Lung microvascular endothelial cell (primary cell): ENCODE measurements at regions not wholly inside any gene's neighbourhood (a gene's known extent, or its start where the extent isn't known, plus 50 kb on each side); places are given as distances from the start of the nearest gene placed in this dataset.
"Not testable (repeated sequence)": the region's sequence is repeated elsewhere in the genome, so short reads cannot be mapped to it uniquely, and the experiment has no call there.

ENCODE experiments used
- DNase-seq, 2 donors: peaks; one replicate each; pipeline versions ENCODE4 v3.0.0 to v3.0.0-alpha.2; 2010; ENCODE audit warnings: low read depth in 2 of 2

- DNase-seq, result peak; percentile 22 to 45
Observed at GRCh38 chr21:32096411-32096810, 182.4 kb downstream of the MIS18A start.

DNA sequence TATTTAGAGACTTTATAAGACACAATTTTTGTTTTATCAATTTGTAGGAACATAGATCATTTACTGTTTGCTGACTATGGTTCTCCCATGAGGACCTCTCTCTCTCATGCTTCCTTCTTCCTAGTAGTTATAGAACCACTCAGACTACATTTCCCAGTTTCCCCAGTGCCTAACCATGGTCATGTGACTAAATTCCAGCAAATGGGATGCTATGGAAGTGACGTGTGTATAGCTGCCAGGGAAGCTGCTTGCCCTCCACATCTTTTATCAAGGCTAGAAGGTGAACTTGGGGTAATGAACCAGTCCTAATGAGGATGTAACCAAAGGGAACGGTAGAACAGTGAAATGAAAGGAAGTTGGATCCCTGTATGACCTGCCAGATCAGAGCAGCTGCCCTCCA, 184.0 kb downstream of the MIS18A start:
- DNase-seq, result peak; percentile 23 to 28

GRCh38 chr21:32093646-32094462, 185.0 kb downstream of the MIS18A start:
- DNase-seq, result no peak

- DNase-seq, result no peak
Observed at GRCh38 chr21:32090956-32091355, 187.9 kb downstream of the MIS18A start.

DNA sequence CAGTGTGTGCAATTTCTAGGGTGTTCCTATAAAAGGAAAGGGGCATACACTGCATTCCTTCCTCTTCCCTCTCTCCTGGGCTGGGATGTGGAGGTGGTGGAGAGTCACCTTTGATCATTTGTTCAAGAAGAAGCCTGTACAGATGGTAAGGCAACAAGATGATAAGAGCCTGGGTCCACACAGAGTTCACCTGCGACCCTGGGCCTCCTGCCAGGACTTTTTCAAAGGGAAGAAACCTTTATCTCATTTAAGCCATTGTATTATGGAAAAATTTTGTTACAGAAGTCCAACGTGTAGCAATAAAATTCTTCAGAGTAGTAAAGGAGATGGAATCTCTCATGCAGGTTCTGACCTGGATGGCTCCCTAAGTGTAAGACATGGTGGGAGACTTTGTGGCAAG, 189.1 kb downstream of the MIS18A start:
- DNase-seq, result no peak

DNA sequence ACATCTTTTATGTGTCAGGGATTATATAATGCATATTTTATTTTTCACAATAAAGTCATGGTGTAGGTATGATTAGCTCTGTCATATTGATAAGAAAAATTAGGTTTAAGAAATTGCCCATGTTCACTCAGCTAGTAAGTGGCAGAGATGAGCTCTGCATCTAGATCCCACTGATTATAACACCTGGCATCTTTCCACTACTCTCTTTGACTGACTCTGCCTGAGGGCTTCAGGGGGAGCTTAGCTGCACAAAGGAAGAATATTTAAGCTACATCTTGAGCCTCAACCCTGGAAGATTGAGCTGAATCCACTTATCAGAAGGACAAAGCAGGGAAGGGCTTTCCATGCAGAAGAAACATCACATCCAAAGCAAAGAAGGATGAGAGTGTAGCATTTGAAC, 190.4 kb downstream of the MIS18A start:
- no peak for DNase-seq

DNA sequence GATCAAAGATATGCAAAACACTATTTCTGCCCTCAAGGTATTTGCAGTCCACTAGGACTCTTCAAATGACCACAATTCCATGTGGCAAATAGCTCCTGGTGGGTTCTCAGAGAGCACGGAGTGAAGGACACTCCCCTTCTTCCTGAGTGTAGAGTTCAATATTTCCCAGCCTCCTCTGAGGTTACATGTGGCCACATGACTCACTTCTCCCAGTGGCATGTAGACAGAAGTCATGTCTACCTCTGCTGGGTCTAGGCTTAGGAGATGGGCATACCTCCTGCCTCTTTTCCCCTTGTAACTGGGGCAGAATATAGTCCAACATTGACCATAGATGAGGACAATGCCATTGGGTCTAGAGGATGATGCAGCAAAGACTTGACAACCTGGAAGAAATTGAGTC, 191.4 kb downstream of the MIS18A start:
- no peak for DNase-seq

- peak in 1 of 2 donors; percentile 54 for DNase-seq
Observed at GRCh38 chr21:32083197-32083596, 195.7 kb downstream of the MIS18A start.

DNA sequence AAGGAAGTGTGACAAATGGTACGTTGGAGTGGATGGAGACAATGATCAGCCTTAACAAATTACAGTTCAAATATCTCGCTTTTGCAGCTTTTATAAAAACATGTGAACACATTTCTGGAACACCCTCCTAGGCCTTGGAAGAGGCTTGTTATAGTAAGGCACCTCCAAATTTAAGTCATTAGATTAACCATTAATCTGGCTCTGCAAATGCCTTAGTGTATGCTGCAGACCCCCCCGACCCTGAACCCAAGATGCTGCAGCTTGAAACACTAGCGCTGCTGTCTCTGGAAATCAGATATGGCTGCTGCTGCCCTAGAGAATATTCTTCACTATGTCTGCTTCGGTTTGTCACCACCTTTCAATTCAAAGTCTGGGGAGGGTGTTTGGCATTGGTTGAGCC, 196.4 kb downstream of the MIS18A start:
- DNase-seq, result no peak

DNA sequence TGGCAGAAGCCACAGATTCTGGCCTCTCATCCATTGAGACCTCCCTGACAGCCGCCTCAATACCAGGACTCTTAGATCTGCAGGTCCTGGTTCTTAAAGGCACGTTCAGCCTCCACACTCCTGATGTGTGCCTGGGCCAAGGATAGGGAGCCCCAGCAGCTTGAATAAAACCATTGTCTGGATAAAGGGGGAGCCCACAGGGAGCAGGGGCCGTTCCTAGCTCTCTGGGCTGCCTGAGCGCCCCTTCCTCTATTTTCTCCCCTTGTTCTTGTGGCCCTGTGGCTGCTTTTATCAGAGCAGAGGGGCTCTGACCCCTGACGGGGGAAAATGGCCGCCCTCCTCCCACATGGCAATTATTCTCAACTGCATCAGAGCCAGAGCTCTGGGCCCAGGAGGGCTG, 200.8 kb downstream of the HUNK start:
- DNase-seq, result no peak

DNA sequence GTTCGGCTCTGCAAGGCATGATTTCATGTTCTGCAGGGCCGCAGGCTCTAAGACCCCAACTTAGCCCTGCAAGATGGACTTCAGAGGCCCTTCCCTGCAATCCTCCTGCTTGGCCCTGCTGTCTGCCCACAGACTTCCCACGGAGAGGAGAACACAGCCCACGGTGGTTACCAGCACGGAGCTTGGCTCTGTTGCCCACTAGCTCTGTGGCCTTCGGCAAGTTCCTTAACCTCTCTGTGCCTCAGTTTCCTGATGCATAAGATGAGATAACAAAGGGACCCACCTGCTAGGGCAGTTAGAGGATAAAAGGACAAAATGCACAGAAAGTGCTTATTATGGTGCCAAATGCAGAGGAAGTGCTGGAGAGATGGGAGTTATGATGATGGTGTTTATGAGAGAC, 200.4 kb downstream of the HUNK start:
- DNase-seq, result no peak

DNA sequence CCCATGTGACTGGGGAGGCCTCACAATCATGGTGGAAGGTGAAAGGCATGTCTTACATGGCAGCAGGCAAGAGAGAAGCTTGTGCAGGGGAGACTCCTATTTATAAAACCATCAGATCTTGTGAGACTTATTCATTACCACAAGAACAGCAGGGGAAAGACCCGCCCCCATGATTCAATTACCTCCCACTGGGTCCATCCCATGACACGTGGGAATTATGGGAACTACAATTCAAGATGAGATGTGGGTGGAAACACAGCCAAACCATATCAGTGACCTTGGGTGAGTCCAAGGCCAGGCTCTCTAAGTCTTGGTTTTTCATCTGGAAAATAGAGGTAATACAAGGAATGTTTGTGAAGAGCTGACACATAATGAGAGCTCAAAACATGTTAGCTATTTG, 198.8 kb downstream of the HUNK start:
- not testable (repeated sequence) for DNase-seq

DNA sequence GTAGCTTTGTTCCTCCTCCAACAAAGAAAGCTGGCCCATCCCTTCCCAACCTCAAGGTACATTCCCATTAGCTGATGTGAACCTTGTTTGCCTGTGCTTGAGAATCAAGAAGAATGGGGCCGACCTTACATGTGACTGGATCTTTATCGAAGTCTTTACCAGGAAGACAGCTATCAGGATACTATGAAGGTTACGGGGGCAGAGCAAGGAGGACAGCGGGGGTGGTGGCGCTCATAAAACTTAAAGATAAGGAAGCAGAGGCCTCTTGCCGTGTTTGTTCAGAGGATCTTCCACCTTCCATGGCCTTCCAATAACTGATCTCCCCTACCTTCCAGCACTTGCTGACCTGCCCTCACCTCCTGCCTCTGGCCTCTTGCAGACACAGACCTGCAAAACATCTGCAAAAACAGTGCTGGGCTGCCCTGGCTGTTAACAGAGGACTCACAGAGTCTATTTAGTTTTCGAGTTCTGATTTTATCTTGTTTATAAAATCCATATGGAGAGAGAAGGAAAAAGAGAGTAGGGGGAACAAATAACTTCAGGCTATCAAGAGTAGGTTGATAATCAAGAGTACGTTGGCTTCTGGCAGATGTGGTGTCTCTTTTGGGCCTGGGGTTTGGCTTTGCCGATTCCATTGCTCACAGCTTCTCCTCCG, 198.0 kb downstream of the HUNK start:
- DNase-seq, result no peak

DNA sequence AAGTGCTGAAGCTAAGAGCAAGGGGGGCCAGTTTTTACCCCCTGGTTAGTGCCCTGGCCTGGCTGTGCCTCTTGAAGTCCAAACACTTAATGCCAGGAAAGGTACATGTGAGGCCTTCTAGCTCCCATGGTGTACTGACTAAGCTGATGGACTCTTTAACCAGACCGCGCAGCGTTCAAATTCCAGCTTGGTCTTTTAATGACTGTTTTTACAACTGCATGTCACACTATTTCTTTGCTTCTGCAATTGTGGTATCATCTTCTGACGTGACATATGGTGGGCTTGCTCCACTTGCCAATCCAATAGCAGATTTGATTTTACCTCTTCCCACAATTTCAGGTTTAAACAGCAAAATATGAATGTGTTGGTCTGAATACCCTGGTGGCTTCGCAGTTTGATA, 197.3 kb downstream of the HUNK start:
- no peak for DNase-seq

- no peak for DNase-seq
Observed at GRCh38 chr21:32065654-32066053, 192.8 kb downstream of the HUNK start.

GRCh38 chr21:32064281-32064910, 191.6 kb downstream of the HUNK start:
- no peak for DNase-seq

DNA sequence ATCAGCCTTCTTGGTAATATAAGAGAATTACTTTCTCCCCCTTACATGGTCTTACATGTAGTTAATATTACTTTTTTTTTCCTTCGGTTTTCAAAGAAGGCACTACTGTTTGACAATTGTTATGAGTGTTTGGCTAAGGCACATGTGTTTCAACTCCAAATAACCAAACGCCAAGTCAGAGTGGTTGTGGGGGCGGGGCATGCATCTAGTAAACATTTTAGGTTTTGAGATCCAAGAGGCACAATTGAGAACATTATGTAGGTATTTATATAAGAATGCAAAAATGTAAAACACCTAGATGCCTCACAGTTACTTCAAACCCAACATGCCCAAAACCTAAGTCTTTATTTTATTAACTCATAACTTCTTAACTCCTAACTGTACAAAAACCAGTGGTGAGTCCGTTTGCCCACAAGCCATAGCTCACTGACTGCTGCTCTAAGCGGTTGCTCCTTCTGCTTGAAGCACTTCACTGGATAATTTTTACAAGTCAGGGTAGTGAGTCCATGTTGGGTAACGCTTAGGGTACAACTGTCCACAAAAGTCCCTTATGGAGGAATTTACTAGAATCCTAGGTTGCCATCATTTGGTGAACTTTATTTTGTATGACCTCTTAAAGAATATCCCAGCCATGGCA, 189.9 kb downstream of the HUNK start:
- DNase-seq, result no peak

DNA sequence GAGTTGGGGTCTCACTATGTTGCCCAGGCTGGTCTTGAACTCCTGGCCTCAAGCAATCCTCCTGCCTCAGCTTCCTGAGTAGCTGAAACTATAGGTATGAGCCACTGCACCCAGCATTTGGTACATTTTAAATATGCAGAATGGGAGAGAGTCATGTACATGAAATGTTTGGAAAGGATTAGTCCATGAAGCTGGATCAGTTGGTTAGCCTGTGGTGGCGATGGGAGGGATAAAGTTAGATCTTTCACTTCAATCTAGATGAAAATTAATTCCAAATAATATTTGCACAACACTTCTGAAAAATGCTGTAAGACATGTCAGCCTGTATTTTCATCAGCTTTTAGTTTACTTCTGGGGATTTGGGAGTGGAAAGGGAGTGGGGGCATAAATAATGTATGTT, 188.9 kb downstream of the HUNK start:
- DNase-seq, result no peak

DNA sequence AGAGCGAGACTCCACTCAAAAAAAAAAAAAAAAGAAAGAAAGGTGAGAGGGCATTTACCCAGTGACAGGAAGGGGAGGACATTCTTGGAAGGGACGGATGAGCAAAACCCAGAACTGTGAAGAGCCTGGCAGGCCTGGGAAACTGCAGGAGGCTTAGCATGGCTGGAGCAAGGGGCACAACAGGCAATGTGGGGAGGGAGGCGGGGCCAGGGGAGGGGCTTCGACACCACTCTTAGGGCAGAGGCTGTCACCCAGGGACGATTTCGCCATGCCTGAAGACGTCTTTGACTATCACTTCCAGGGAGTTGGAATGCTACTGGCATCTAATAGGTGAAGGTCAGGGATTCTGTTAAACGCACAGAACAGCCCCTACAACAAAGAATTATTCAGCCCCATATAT, 184.0 kb downstream of the HUNK start:
- DNase-seq, result no peak

DNA sequence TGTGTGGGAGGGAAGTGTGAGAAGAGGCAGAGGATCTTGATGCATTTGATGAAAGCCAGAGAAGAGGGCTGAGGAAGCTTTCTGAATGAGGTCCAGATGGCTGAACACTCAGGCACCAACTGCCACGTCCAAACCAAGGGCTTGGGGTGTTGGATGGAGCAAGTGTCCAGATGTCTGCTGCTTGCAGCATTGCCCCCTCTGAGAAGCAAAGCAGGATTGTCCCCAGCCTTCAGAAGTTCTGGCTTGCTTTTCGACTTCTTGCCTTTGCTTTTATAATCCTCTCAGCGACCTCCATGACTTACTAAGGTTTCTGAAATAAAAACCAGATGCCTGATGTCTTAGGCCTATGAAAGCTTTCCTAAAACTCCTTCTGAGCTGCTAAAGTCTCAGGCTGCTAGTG, 182.5 kb downstream of the HUNK start:
- DNase-seq, result no peak
